Neural progenitor cell (in vitro differentiated cells): ENCODE measurements at regions not wholly inside any gene's neighbourhood (a gene's known extent, or its start where the extent isn't known, plus 50 kb on each side); places are given as distances from the start of the nearest gene placed in this dataset.

Experiments used
- DNase-seq: peaks from one replicate; pipeline ENCODE4 v3.0.0-alpha.2; 2016; ENCODE audit warnings: low spot score
- H2AFZ ChIP-seq: fragments of 200-600 bp; sonication (generic); replicated peaks from 2 replicates; pipeline ENCODE4 v1.6.1; 2016; ENCODE audit warnings: antibody characterized with exemption
- H3F3A ChIP-seq: fragments of 200-600 bp; sonication (generic); 2 replicates; pipeline ENCODE4 v1.6.1; 2016; ENCODE audit warnings: antibody characterized with exemption, low read depth
- H3K27ac ChIP-seq: fragments of 200-600 bp; sonication (generic); 2 replicates; pipeline ENCODE4 v1.5.1; 2016; ENCODE audit warnings: mild to moderate bottlenecking
- H3K27me3 ChIP-seq: fragments of 200-600 bp; sonication (generic); 2 replicates; pipeline ENCODE4 v1.6.1; 2016; ENCODE audit warnings: mild to moderate bottlenecking, moderate library complexity
- H3K36me3 ChIP-seq: fragments of 200-600 bp; sonication (generic); 2 replicates; pipeline ENCODE4 v1.5.1; 2016
- H3K4me1 ChIP-seq: fragments of 200-600 bp; sonication (generic); 2 replicates; pipeline ENCODE4 v1.6.1; 2016; ENCODE audit warnings: mixed run types
- H3K4me2 ChIP-seq: fragments of 200-600 bp; sonication (generic); 2 replicates; pipeline ENCODE4 v1.6.1; 2016
- H3K4me3 ChIP-seq: fragments of 200-600 bp; sonication (generic); 2 replicates; pipeline ENCODE4 v1.5.1; 2016
- H3K79me2 ChIP-seq: fragments of 200-600 bp; sonication (generic); 2 replicates; pipeline ENCODE4 v1.6.1; 2016; ENCODE audit warnings: low read depth
- H3K9ac ChIP-seq: fragments of 200-600 bp; sonication (generic); 2 replicates; pipeline ENCODE4 v1.6.1; 2016
- H3K9me3 ChIP-seq: fragments of 200-600 bp; sonication (generic); 2 replicates; pipeline ENCODE4 v1.5.1; 2016; ENCODE audit warnings: low read depth
- H4K20me1 ChIP-seq: fragments of 200-600 bp; sonication (generic); 2 replicates; pipeline ENCODE4 v1.6.1; 2016; ENCODE audit warnings: low read depth
- H3K27ac Mint-ChIP-seq: 3 replicates; pipeline ENCODE4 v1.8.0; 2021; ENCODE audit warnings: mixed read lengths
- H3K27me3 Mint-ChIP-seq: 2 replicates; pipeline ENCODE4 v1.8.0; 2022; ENCODE audit warnings: low read depth, mild to moderate bottlenecking, inconsistent platforms, moderate library complexity, mixed read lengths; ENCODE audit not compliant: insufficient read depth
- H3K36me3 Mint-ChIP-seq: 3 replicates; pipeline ENCODE4 v1.8.0; 2021; ENCODE audit warnings: mixed read lengths
- H3K4me1 Mint-ChIP-seq: 3 replicates; pipeline ENCODE4 v1.8.0; 2021; ENCODE audit warnings: mixed read lengths
- H3K4me3 Mint-ChIP-seq: 3 replicates; pipeline ENCODE4 v1.8.0; 2021; ENCODE audit warnings: mild to moderate bottlenecking, moderate library complexity, mixed read lengths
- H3K9me3 Mint-ChIP-seq: 3 replicates; pipeline ENCODE4 v1.8.0; 2020; ENCODE audit warnings: mixed read lengths
- CTCF ChIP-seq: fragments of 200-600 bp; sonication (generic); IDR thresholded peaks from 2 replicates; pipeline ENCODE4 v1.5.1; 2017; ENCODE audit warnings: antibody characterized with exemption, mild to moderate bottlenecking
- EZH2 ChIP-seq: fragments of 200-600 bp; sonication (generic); IDR thresholded peaks from 2 replicates; pipeline ENCODE4 v1.6.1; 2017; ENCODE audit warnings: antibody characterized with exemption, mild to moderate bottlenecking, moderate library complexity
- EZH2phosphoT487 ChIP-seq: fragments of 200-600 bp; sonication (generic); IDR thresholded peaks from 2 replicates; pipeline ENCODE4 v1.6.1; 2017; ENCODE audit warnings: antibody characterized with exemption

GRCh38 chr12:41972196-41972595 is 172.5 kb downstream of the GXYLT1 start:
- Histone ChIP-seq H3F3A (peaks cover 17% of the 10 kb centered on the region), H4K20me1 (no peaks in the 10 kb centered on the region), H3K36me3 (no peaks in the 10 kb centered on the region), H2AFZ (no peak overlapping the region), H3K27ac (no peak overlapping the region), H3K9me3 (no peaks in the 10 kb centered on the region), H3K4me2 (no peak overlapping the region), H3K79me2 (no peaks in the 10 kb centered on the region), H3K4me1 (peaks cover 25% of the 10 kb centered on the region), H3K9ac (no peak overlapping the region), H3K4me3 (no peak overlapping the region), H3K27me3 (no peaks in the 10 kb centered on the region)
- TF ChIP-seq EZH2phosphoT487 (no peak), CTCF (no peak), EZH2 (no peak)
- Mint-ChIP-seq H3K36me3 (no peaks in the 10 kb centered on the region), H3K27me3 (peaks cover 2% of the 10 kb centered on the region), H3K4me1 (peaks cover 20% of the 10 kb centered on the region), H3K9me3 (peaks cover 4% of the 10 kb centered on the region), H3K4me3 (no peak overlapping the region), H3K27ac (no peak overlapping the region)
- DNase-seq, result no peak

- H3K27ac ChIP-seq, result no peak overlapping the region
- no peak overlapping the region for H3K4me3 Mint-ChIP-seq
- H3K36me3 Mint-ChIP-seq, result no peaks in the 10 kb centered on the region
Observed at GRCh38 chr12:41970744-41971143, 173.9 kb downstream of the GXYLT1 start.

GRCh38 chr12:41968599-41968998 is 176.1 kb downstream of the GXYLT1 start:
- Histone ChIP-seq H3K79me2 (no peaks in the 10 kb centered on the region), H3K4me1 (peaks cover 38% of the 10 kb centered on the region), H3K4me3 (no peak overlapping the region), H3K9me3 (no peaks in the 10 kb centered on the region), H4K20me1 (no peaks in the 10 kb centered on the region), H2AFZ (no peak overlapping the region), H3K36me3 (no peaks in the 10 kb centered on the region), H3K27me3 (no peaks in the 10 kb centered on the region), H3F3A (peaks cover 31% of the 10 kb centered on the region), H3K9ac (no peak overlapping the region), H3K4me2 (peak overlapping the region; percentile 32), H3K27ac (no peak overlapping the region)
- no peak for DNase-seq
- H3K27me3 Mint-ChIP-seq, result peaks cover 7% of the 10 kb centered on the region
- peaks cover 5% of the 10 kb centered on the region for H3K9me3 Mint-ChIP-seq
- TF ChIP-seq EZH2, result no peak
- TF ChIP-seq CTCF, result no peak
- TF ChIP-seq EZH2phosphoT487, result no peak
- no peak overlapping the region for H3K4me3 Mint-ChIP-seq
- H3K27ac Mint-ChIP-seq, result no peak overlapping the region
- peaks cover 3% of the 10 kb centered on the region for H3K36me3 Mint-ChIP-seq
- H3K4me1 Mint-ChIP-seq, result peaks cover 41% of the 10 kb centered on the region

More at GRCh38 chr12:41970744-41971143, 173.9 kb downstream of the GXYLT1 start:
- no peak overlapping the region for H3K4me3 ChIP-seq
- peaks cover 38% of the 10 kb centered on the region for H3K4me1 ChIP-seq
- H4K20me1 ChIP-seq, result no peaks in the 10 kb centered on the region
- H2AFZ ChIP-seq, result no peak overlapping the region
- Mint-ChIP-seq H3K9me3 (peaks cover 3% of the 10 kb centered on the region), H3K27me3 (peaks cover 2% of the 10 kb centered on the region), H3K4me1 (peaks cover 35% of the 10 kb centered on the region), H3K27ac (no peak overlapping the region)
- no peak for DNase-seq
- TF ChIP-seq EZH2 (no peak), CTCF (no peak), EZH2phosphoT487 (no peak)
- H3K79me2 ChIP-seq, result no peaks in the 10 kb centered on the region
- peaks cover 31% of the 10 kb centered on the region for H3F3A ChIP-seq
- H3K9me3 ChIP-seq, result no peaks in the 10 kb centered on the region
- H3K36me3 ChIP-seq, result no peaks in the 10 kb centered on the region
- H3K9ac ChIP-seq, result no peak overlapping the region
- no peak overlapping the region for H3K4me2 ChIP-seq
- H3K27me3 ChIP-seq, result no peaks in the 10 kb centered on the region
